DND-41 (cell line): ENCODE measurements at regions not wholly inside any gene's neighbourhood (a gene's known extent, or its start where the extent isn't known, plus 50 kb on each side); places are given as distances from the start of the nearest gene placed in this dataset.

ENCODE experiments used
- ATAC-seq: fragments of 200-7000 bp; cut with Tn5 transposase; 3 replicates; pipeline ENCODE4 v1.9.1; 2021; ENCODE audit warnings: low read depth; ENCODE audit not compliant: insufficient read depth
- DNase-seq: peaks from one replicate; pipeline ENCODE4 v3.0.0-alpha.2; 2020
- H2AFZ ChIP-seq: 2 replicates; pipeline ENCODE4 v1.6.0; 2012; ENCODE audit warnings: low read depth, low read length
- H3K27ac ChIP-seq: 2 replicates; pipeline ENCODE4 v1.5.1; 2012; ENCODE audit warnings: low read length, inconsistent platforms
- H3K27me3 ChIP-seq: fragments of 200-600 bp; sonication (generic); 2 replicates; pipeline ENCODE4 v1.6.0; 2012; ENCODE audit warnings: low read length, mild to moderate bottlenecking, inconsistent platforms; ENCODE audit not compliant: insufficient read depth, poor library complexity
- H3K36me3 ChIP-seq: 2 replicates; pipeline ENCODE4 v1.5.1; 2012; ENCODE audit warnings: low read length, inconsistent platforms; ENCODE audit not compliant: insufficient read depth
- H3K4me1 ChIP-seq: 2 replicates; pipeline ENCODE4 v1.5.1; 2012; ENCODE audit warnings: mild to moderate bottlenecking, low read length; ENCODE audit not compliant: insufficient read depth
- H3K4me2 ChIP-seq: 2 replicates; pipeline ENCODE4 v1.6.0; 2012; ENCODE audit warnings: mild to moderate bottlenecking, moderate library complexity, low read length, inconsistent platforms; ENCODE audit not compliant: insufficient read depth
- H3K4me3 ChIP-seq, 2 experiments: fragments of 200-600 bp in 1 of 2; shearing (Covaris generic) in 1 of 2; 2 replicates each; pipeline ENCODE4 v1.5.1; 2012 to 2016; ENCODE audit warnings: inconsistent platforms in 2 of 2, low read length in 2 of 2, mild to moderate bottlenecking in 2 of 2, low read depth in 1 of 2, moderate library complexity in 1 of 2
- H3K79me2 ChIP-seq: 2 replicates; pipeline ENCODE4 v1.6.0; 2012; ENCODE audit warnings: low read length, inconsistent platforms; ENCODE audit not compliant: insufficient read depth
- H3K9ac ChIP-seq: 2 replicates; pipeline ENCODE4 v1.6.0; 2012; ENCODE audit warnings: low read depth, mild to moderate bottlenecking, inconsistent platforms, low read length, moderate library complexity
- H3K9me3 ChIP-seq: 2 replicates; pipeline ENCODE4 v1.5.1; 2012; ENCODE audit warnings: low read length, moderate library complexity, mild to moderate bottlenecking, inconsistent platforms; ENCODE audit not compliant: insufficient read depth, severe bottlenecking
- H4K20me1 ChIP-seq: 2 replicates; pipeline ENCODE4 v1.6.0; 2012; ENCODE audit warnings: low read length; ENCODE audit not compliant: insufficient read depth
- EZH2 ChIP-seq: IDR thresholded peaks from 3 replicates; pipeline ENCODE4 v1.6.1; 2012; ENCODE audit warnings: borderline replicate concordance, low read depth, mild to moderate bottlenecking, moderate library complexity, low read length, inconsistent platforms; ENCODE audit not compliant: severe bottlenecking
- TF ChIP-seq, protein P1 (sequence below): IDR thresholded peaks from 2 replicates; pipeline ENCODE4 v1.5.1; 2012; ENCODE audit warnings: borderline replicate concordance, low read length, moderate library complexity, mild to moderate bottlenecking; ENCODE audit not compliant: poor library complexity, severe bottlenecking; ENCODE audit errors: extremely low read depth

DNA sequence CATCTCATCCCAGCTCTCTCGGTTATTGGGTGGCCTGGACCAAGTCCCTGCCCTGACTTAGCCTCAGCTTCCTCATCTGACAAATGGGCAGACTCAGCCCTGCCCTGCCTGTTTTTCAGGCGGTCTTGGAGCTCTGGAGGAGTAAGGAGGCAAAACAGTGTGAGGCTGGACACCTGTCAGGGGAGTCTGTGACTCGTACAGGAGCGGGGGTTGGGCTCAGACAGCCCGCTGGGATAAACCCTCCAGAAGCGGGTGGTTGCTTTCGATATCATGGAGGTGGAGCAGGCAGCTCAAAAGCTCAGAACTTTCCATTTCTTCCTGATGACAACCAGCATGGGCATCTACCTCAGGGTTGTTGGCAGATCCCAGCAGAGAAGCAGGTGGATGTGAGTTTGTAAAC lies 72.9 kb upstream of the GGTA1 start:
- Histone ChIP-seq H3K79me2 (no peaks in the 10 kb centered on the region), H3K27me3 (peaks cover 3% of the 10 kb centered on the region), H3K27ac (no peak overlapping the region), H3K9me3 (no peaks in the 10 kb centered on the region), H3K9ac (no peak overlapping the region), H3K4me1 (no peaks in the 10 kb centered on the region), H3K36me3 (no peaks in the 10 kb centered on the region), H3K4me3 (no peak overlapping the region), H3K4me2 (no peak overlapping the region), H2AFZ (no peak overlapping the region), H4K20me1 (no peaks in the 10 kb centered on the region)
- TF ChIP-seq EZH2: no peak
- TF ChIP-seq, protein P1, sequence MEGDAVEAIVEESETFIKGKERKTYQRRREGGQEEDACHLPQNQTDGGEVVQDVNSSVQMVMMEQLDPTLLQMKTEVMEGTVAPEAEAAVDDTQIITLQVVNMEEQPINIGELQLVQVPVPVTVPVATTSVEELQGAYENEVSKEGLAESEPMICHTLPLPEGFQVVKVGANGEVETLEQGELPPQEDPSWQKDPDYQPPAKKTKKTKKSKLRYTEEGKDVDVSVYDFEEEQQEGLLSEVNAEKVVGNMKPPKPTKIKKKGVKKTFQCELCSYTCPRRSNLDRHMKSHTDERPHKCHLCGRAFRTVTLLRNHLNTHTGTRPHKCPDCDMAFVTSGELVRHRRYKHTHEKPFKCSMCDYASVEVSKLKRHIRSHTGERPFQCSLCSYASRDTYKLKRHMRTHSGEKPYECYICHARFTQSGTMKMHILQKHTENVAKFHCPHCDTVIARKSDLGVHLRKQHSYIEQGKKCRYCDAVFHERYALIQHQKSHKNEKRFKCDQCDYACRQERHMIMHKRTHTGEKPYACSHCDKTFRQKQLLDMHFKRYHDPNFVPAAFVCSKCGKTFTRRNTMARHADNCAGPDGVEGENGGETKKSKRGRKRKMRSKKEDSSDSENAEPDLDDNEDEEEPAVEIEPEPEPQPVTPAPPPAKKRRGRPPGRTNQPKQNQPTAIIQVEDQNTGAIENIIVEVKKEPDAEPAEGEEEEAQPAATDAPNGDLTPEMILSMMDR: no peak
- ATAC-seq (no peak), DNase-seq (no peak)

DNA sequence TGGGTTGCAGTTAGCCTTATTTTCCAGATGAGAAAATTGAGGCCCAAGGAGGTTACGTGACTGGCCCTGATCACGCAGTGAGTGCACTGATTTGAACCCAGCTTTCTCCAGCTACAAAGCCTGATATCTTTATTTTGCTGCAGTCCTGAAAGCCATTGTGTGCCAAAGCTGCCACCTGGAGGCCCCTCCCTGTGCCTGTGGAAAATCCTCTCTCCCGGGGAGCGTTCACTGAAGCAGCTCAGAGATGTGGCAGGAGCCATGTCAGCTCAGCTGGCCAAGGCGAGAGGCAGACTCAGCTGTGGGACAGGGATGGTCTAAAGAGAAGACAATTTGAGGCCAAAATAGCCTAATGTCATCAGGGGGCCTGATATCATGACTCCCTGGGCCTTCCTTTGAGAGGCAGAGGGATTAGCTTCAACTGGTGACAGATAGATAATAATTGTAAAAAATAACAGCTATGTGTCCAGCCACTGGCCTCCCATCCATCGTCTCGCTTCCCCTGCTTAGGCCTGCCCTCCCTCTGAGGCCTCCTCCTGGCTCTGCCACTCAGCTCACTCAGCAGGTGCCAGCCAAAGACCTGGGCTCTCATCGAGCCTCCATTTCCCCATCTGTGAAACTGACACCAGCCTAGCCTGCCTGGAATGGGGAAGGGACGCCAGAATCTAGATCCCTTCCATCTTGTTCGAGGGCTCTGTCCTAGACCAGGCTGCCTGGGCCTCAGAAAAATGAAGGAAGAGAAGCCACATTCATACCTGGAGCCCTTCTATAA lies 74.3 kb upstream of the GGTA1 start:
- Histone ChIP-seq H3K27ac (no peak overlapping the region), H3K79me2 (no peaks in the 10 kb centered on the region), H3K9me3 (no peaks in the 10 kb centered on the region), H3K4me3 (no peak overlapping the region), H3K27me3 (peaks cover 3% of the 10 kb centered on the region), H3K9ac (no peak overlapping the region), H2AFZ (no peak overlapping the region), H4K20me1 (no peaks in the 10 kb centered on the region), H3K36me3 (no peaks in the 10 kb centered on the region), H3K4me1 (no peaks in the 10 kb centered on the region), H3K4me2 (no peak overlapping the region)
- no peak for TF ChIP-seq EZH2
- TF ChIP-seq, protein P1: no peak
- DNase-seq (no peak), ATAC-seq (no peak)

DNA sequence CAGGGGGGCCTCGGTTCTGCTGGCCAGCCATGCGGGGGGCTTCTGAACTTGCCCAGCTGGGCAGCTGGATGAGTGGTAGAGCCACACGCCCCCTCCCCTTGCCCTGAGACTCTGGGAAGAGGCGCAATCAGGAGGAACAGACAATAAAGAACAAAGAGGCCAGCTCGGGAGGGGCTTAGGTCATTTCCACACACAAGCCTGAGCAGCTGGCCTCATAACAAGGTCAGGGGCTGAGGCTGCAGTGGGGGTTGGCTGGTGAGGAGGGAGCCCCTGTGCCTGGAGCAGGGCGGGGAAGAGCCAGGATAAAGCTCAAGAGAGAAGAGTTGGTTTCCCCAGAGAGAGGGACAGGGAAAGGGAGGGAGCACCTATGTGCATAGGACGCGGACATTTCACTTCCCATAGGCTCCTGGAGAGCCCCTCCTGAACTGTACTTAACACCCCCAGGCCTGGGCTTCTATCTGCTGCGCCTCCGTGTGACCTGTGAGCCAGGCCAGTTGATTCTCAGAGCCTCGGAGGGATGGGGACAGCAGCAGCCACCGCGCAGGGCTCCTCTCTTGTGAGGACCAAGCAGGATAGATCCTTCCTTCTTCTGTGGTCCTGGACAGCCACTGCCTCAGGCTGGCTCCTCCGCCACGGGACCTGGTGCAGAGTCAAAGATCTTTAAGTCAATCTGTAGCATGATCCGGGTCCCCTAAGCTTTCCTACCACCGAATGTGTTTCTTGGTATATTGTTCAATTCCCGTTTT lies 75.3 kb upstream of the GGTA1 start:
- no peaks in the 10 kb centered on the region for H3K79me2 ChIP-seq
- H3K4me3 ChIP-seq: no peak overlapping the region
- H3K4me2 ChIP-seq: no peak overlapping the region
- H3K27me3 ChIP-seq: peaks cover 3% of the 10 kb centered on the region
- ATAC-seq: no peak
- no peaks in the 10 kb centered on the region for H3K9me3 ChIP-seq
- H4K20me1 ChIP-seq: no peaks in the 10 kb centered on the region
- no peaks in the 10 kb centered on the region for H3K36me3 ChIP-seq
- no peak overlapping the region for H3K9ac ChIP-seq
- no peak overlapping the region for H3K27ac ChIP-seq
- TF ChIP-seq EZH2: no peak
- TF ChIP-seq, protein P1: no peak
- no peak for DNase-seq
- H3K4me1 ChIP-seq: no peaks in the 10 kb centered on the region
- H2AFZ ChIP-seq: no peak overlapping the region
